ENCODE measurements at regions not wholly inside any gene's neighbourhood (a gene's known extent, or its start where the extent isn't known, plus 50 kb on each side); places are given as distances from the start of the nearest gene placed in this dataset.

DNA sequence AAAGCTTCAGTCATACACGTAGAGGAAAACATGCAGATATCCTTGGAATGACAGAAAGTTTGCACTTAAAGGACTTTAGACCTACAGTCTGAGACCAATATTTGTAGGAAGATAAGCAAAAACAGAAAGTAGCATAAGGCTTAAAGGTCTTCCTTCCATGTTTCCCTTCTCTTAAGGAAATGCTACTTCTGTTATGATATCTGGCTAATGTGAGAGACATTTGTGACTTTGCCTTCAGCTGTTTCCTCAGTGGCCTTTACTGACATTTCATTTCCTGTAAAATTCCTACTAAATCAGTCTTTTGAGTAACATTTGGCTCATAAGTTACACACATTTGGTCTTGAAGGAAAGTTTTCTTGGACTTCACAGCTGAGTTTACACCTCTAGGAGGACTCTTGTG is 713.4 kb downstream of the TBC1D32 start:
- DNase-seq, result no peak

DNA sequence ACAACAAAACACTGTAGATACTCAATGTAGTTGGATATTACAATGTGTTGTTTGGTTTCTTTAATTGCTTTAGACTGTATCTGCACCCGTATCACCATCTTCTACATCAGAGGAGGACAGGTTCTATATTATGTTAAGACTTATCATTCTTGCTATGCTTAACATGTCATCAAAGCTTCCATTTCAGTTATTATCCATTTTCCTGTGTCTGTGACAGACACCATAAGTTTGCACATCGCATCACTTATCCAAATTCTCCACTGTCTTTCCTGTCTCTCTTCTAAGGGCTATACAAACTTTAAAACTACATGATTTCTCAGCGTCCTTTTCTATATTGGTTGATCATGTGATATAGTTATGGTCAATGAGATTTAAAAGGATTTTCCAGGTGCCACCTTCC is 719.0 kb downstream of the TBC1D32 start:
- DNase-seq, result no peak

DNA sequence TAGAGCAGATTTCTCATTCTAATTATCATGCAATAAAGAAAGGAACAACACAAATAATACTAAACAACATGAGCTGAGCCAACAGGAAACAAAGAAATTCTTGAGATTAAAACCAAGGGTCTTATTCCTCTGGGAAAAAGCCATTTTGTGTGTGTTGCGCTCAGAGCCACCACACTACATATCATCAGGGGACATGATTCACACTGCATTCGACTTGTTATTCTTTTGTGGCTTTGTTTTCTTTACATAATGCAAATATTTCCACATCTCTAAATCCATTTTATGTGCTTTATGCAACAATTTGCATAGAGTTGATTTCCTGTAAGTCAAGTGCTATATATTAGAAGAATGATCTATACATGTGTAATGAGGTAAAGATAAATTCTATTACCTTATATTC is 719.6 kb downstream of the TBC1D32 start:
- DNase-seq, result no peak

DNA sequence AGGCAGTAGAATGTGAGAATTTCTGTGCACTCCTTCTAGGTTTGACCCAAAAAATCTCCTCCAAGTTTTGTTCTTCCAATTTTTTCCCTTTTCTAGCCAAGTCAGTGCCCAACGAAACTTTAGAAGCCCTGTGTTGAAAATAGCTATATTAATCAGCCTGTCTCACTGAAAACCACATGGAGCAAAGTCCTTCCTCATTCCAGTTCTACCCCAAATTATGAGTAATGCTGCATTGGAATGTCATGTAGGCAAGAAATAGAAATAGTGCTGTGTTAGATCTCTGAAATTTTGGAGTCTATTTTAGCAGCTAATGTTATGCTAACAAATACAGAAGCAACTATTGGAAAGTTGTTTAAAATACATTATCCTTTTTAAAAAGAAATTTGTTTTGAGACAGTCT is 725.5 kb downstream of the TBC1D32 start:
- DNase-seq, result no peak

DNA sequence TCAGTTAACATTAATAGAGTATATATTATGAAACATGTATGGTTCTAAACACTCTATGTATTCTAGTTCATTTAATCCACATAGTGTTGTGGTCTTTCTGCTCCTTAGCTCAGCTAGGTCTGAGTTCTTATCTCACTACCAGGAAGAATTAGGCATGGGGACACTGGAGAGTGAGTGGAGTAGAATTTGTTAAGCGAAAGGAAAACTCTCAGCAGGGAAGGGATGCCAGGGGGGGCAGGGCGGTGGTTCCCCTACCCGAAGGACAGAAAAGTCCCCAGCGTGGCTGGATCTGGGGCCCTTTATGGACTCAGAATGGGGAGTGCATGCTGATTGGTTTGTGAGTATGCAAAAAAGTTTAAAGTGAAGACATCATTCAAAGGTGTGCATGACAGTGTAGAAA is 727.5 kb downstream of the TBC1D32 start:
- no peak for DNase-seq

DNA sequence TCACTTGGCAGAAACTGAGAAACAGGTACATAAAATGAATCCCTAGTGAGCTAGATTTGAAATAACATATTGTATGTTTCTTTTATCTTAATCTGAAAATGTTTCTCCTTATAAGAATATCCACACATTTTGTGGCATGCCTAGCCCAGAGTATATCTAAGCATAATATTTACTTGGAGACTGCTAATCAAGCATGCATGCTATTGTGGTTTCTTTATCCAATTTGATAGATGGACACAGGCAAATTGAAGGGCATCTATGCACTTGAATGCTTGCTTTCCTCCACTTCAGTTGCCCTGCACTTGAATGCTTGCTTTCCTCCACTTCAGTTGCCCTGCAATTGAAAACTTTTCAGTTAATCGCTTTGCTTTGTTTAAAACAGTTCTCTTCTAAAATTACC is 729.8 kb downstream of the TBC1D32 start:
- no peak for DNase-seq

DNA sequence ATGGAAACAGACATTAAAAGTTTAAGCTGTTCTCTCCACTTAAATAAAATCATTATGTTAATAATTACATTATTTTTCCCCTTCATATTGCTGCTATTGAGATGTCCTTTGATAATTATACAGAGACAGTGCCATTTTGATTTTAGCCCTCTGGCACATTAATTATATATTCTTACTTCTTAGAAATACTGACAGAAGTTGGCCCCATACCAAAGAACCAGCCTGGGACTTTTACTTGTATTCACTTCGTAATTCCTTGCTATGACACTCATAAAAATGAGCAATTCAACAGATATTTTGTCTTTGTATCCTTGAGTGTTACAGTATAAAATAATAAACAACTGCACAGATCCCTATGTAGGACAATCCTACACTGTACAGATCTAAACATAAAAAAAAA is 743.7 kb downstream of the TBC1D32 start:
- no peak for DNase-seq

DNA sequence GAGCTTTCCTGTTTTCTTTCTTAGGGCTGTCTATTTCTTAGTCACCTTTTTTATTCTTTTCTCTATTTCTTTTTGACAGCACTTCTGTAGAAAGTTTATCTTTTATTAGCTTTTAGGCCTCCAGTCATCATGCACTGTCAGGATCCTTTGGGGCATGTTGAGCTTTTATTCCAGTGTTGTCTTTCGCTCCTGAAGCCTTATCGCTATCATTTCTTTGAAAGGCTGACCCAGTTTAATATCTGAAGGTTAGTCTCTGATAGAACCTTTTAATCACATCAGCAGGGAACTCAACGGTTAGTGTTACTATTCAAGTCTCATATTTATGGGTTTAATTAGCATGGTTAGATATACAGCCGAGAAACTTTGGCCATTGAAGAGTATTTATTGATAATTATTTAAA is 745.9 kb downstream of the TBC1D32 start:
- no peak for DNase-seq

DNA sequence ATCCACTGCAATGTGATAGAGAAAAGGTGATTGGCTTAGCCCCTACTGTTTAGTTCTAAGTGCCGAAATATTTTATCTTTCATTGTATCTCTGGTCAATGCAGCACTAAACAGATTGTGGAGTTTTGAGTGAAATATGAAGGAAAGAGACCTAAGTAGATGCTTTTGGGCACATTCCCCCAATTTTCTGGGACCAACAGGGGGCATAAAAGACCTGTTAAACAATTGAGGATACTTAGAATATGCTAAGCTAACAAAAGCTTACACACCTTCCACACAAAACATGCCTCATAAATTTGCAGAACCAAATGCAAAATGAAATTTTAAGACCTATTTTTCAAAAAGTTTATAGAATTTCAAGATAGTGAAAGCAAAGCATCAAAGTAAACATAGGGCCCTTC is 746.9 kb downstream of the TBC1D32 start:
- no peak for DNase-seq

DNA sequence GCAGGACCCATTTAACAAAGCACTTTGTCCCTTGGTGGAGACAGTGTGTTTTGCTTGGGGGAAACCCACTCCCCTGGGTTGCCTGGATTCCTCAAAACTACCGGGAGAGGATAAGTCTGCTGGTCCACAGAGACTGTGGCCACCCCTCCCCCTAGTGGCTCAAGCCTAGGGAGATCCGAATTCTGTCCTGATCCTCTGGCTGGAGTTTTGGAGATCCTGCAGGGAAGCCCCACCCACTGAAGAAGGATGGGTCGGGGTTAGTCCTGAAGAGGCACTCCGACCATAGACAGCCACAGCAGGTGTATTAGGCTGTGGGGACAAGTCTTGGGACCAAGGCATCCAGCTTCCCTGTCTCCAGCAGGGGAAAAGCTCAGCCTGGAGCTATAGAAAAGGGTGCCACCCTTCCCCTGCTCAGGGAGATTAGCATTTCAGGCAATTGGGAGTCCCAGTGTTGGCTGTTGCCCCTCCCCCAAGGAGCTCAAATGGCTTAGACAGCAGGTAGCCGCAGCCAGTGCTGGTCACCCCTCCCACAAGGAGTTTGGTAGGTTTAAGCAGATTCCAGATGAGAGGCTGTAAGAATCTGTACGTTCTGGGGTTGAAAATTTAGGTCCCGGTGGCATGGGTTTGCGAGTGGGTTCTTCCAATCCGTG is 750.0 kb downstream of the TBC1D32 start:
- DNase-seq, result no peak

DNA sequence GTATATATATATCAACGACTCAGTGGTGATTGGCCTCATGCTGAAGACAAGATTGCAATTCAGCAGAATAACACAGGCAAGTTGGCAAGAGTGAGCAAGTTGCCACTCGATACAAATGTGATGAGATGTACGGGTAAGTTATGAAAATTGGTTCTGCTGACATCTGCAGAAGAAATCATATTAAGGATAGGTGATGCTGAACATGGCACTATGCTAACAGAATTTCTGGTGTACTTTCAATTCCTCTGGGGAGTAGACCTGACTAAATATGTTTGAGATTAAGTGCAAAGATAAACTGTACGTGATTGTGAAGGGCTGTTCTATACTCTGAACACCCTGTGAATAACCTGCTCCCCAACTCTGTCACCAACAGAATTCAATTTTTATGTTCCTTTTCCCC is 758.2 kb downstream of the TBC1D32 start:
- no peak for DNase-seq

DNA sequence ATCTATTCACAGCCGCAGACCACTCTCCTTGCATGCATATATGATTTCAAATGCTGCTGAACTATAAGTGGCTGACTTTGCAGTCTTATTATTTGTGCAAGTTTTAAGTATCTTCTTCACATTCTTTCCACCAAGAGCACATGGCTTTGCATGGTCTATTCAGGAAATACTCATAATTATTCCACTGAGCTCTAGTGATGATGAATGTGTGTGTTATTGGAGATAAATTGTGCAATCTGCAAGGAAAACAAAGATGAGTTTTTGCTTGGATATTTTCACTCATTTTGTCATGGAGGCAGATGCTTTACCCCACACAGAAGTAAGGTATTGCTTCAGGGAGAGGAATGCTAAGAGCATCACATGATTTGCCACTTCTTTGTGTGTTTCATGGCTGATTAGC is 764.6 kb downstream of the TBC1D32 start:
- DNase-seq, result no peak

DNA sequence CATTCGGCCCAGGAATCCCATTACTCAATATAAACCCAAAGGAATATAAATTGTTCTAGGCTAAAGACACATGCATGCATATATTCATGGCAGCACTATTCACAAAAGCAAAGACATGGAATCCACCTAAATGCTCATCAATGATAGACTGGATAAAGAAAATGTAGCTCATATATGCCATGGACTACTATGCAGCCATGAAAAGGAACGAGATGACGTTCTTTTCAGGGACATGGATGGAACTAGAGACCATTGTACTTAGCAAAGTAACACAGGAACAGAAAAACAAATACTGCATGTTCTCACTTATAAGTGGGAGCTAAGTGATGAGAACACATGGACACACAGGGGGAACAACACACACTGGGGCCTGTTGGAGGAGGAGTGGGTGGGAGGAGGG is 769.5 kb downstream of the TBC1D32 start:
- no peak for DNase-seq

DNA sequence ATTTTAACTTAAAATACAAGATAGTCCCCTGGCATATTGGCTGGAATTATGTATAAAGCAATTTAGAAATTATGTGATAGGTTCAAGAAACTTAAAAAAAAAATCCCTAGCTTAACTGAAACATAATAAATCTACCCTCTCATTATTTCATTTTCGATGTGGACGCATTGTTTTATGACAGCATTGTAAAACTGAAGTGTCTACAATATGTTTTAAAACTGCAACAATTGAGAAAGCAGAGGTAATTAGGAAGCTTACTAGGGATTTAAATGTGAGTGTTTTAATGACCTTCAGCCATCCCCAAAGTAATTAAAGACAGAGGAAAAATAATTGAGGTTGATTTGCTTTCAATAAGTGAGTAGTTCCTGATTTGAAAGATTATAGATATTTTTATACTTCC is 776.0 kb downstream of the TBC1D32 start:
- DNase-seq, result no peak

DNA sequence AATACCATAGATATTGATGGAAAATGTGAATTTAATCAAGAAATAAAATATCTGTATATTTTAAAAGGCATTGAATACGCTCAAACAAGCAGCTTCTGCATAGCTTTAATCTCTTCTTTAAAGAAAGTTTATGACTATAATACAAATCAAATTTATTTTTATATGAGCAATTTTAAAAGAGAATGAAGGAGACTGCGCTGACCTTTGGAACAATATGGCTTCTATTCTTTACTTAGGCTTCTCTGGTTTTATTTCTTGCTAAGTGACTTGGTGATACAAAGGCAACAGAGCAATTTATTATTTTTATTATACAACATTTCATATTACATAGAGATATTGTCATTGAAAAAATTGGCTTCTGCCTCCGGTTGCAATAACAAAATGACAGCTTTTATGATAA is 776.7 kb downstream of the TBC1D32 start:
- DNase-seq, result no peak

DNA sequence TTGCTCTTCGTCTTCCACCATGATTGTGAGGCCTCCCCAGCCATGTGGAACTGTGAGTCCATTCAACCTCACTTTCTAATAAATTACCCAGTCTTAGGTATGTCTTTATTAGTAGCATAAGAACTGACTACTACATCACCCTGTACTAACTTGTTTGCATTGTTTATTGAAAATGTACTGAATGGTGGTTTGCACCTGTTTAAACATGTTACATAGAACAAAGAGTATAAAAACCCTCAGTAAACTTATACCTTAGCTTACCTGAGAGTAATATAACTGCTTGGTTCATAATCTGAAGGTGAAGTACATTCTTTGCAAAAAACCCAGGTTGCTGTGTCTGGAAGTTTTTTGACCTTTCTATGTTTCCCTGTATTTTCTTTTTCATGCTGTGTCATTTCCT is 777.8 kb downstream of the TBC1D32 start:
- DNase-seq, result no peak

DNA sequence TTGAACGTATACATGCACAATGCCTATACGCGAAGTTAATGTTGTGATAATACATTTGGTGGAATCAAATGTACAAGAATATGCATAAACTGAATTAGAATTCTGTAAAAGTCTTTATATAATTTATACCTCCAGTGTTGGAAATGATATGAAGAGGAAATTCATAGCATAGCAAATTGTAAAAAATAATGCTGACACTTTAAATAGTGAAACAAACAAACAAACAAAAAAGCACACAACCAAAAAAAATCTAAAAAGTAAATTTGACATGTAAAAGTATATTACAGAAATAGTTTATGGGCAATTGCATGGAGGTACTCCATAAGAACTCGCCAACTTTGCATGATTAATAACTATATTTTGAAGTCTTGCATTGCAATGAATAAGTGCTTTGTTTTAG is 780.9 kb downstream of the TBC1D32 start:
- DNase-seq, result no peak

DNA sequence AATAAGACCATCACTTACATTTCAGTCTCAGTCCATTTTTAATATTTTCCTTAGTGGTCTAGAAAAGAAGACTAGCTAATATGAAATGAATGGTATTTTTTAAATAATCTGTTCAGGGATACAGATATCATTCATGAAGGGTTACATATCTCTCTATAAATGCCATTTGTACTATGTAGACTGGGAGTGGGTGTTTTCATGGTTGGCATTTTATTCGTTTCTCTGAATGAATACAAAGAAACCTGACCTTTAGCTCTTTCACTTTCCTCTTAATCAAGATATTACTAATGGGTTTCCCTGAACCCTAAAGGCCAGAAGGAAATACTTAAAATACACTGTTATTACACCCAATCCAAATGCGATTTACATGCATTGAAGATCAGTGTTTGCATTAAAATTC is 788.9 kb downstream of the TBC1D32 start:
- no peak for DNase-seq

DNA sequence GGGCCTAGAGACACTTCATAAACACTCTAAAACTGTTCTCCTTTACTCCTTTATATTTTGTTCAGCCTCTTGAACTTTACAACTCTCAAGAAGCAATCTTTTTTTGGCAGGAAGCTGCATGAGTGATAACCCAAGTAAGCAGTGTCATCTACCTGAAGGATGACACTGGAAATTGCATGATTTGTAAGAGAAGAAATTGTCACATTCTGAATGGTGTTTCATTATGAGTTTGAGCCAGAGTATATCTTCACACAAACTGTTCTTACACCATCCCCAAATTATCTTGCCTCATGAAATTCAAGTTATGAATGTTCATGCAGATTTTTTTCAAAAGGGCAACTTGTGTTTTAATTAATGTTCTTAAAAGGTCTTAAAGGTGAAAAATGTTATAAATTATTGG is 799.3 kb downstream of the TBC1D32 start:
- DNase-seq, result no peak

DNA sequence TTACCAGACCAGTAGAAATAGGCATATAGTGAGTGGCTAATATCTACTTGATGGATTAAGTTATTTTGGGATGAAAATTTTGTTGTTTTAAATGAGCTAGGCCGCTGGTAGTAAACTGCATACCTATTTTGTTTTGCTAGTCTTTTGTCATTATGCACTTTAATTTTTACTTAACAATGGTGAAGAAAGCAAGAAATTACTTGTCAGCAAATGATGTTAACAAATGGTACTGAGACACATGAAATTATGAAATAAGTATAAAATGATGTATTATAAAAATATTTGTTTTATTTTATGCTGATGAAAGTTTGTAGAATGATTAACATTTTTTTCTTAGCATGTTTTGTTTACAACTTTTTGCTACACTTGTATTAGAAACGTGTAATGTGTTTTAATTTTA is 807.7 kb downstream of the TBC1D32 start:
- no peak for DNase-seq

DNA sequence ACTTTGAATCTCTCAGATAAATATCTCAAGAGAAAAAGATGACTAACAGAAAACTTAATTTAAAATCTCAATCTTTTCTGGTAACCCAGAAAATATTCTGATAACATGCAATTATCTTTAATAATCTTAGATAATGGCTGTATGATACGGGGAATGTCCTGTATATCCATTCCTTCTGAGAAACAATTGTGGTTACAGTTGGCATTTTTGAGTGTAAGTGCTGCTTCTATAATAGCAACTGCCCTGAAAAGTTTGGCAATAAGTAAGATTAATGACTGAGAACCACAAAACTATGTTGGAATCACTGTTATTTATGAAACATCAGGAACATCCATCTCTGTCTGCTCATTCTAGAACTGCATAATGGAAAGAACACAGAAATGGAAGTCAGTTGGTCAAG is 819.7 kb downstream of the TBC1D32 start:
- no peak for DNase-seq

DNA sequence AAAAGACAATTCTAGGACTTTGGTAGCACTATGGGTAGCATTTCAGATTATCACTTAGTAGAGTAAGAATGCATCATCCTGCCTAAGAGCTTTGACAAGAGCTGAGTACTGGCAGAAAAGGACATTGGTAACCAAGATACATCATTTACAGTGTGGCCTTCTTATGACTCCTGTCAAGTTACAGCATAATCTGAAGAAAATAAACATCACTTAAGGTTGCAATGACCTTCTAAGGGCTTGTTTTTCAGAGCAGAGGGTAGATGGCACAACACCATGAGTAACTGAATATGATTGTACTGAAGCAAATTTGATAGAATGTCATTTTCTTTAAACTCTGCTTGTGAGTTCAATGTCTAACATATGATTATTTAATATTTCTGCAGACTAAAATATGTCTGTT is 822.6 kb downstream of the TBC1D32 start:
- DNase-seq, result no peak

DNA sequence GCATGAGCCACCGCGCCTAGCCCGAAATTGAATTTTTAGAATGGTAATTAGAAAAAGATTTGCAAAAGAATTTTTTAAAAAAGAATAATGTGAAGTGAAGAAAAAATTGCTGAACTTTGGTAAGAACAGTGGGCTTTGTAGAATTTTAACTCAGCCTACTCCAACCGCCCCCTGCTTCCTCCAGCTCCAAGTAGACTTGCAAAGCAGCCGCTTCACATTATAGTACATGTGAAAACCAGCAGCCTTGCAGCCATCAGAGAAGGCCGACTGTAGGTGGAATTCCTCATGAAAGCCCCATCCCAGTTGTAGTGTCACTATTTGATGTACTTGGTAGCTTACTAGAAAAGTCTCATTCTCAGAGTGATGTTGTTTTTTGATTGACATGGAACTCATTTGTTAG is 835.6 kb downstream of the TBC1D32 start:
- no peak for DNase-seq

DNA sequence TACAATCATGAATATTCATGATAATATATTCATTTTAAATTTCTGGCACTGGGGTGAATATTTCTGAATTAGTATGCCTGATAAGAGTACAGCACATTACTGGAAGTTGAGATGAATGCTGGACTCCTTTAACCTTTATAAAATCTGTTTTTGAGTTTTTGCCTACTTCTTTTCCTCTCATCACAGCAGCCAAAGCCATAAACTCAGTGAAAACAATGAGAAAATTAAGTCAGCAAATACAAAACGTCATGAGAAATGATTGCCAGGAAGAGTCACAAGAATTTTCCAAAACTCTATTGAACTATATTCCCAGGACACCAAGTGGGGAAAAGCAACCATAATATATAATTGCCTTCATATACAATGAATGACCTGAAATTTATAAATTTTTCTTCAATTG is 837.6 kb downstream of the TBC1D32 start:
- no peak for DNase-seq

DNA sequence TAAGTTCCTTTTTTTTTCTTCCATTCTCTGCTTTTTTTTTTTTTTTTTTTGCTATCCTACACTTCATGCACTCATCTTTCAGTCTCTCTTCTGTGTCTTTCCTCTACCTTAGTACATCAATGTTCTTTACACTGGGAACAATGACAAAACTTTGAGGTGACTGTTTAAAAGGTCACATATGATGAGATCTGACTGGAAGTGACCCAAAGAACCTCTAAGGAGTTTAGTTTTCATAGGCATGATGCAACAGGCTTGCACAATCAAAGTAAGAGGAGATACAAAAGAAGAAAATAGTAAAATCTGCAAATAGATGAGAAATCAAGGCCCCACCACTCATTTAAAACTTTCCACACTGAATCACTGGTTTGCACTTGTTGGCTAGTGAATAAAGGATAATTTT is 840.8 kb downstream of the TBC1D32 start:
- no peak for DNase-seq

DNA sequence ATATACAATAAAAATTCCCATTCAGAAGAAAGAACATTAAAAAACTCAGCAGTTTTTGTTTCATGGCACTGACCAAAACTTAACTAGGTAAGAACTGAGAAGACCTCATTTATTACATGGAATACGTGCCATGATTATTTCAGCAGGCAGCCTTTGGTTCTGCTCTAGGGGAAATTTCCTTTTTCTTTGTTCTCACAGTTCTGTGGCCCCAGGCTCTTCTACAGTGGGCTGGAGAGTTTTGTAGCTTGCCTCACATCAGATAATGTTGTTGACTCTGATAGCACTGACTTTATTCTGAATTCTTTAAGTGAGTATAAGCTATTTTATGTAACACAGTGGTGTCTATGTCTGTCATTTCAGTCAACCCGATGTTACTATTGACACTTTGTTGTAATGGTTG is 844.3 kb downstream of the TBC1D32 start:
- no peak for DNase-seq
